8988T (cell line): ENCODE measurements at regions not wholly inside any gene's neighbourhood (a gene's known extent, or its start where the extent isn't known, plus 50 kb on each side); places are given as distances from the start of the nearest gene placed in this dataset.

Experiments
- DNase-seq: peaks from one replicate; pipeline ENCODE4 v3.0.0; 2011

- no peak for DNase-seq
These were observed 150.4 kb upstream of the THRB start for GRCh38 chr3:24645047-24645446.

DNA sequence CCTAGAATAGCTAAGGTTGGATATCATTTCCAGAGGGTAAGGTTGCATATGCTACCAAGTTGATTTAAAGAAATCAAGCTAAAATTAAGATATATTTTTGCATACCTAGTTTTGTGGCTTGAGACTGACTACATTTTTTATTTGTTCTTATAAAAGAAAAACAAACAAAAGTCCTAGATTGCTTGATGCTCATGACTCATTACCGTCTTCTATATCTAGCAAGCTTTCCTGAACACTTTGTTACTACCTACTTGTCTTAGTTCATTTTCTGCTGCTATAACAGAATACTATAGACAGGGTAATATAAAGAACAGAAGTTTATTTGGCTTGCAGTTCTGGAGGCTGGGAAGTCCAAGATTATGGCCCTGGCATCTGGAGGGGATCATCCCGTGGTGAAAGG lies 152.1 kb upstream of the THRB start:
- no peak for DNase-seq

DNA sequence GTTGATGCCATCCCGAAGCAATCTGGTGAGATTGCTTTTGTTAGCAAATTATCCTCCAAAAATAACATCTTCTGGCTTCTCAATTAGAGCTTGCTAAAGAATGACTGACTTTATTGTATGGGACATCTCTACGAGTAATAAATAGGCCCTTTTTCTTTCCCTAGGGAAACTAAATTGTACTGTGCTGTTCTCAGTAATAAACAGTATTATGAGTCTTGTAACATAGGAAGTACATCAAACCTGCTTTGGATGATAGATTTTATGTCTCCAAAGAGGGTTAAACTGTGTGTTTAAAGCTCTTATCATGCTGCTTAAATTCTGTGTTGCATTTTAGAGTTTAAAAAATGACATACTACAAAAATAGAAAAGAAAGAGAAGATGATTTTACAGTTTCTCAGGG lies 153.4 kb upstream of the THRB start:
- no peak for DNase-seq

DNA sequence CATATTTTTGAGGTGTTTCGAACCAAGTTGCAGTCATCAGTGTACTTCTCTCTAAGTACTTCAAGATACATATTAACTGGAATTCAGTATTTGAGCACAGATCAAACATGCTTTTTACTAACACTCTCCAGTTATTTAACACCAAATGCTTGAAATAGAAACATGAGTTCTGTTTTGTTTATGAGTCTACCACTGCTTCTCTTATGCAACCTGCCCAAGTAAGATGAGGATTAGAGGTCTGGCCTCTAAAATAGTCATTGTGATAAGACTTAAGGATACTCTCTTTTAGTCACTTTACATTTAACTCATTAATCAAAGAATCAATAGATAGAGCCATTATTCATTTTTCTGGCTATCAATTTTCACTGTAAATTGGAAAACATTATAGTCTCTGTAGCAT lies 156.2 kb upstream of the THRB start:
- DNase-seq: no peak

- no peak for DNase-seq
These were observed 163.3 kb upstream of the THRB start for GRCh38 chr3:24657870-24658510.

DNA sequence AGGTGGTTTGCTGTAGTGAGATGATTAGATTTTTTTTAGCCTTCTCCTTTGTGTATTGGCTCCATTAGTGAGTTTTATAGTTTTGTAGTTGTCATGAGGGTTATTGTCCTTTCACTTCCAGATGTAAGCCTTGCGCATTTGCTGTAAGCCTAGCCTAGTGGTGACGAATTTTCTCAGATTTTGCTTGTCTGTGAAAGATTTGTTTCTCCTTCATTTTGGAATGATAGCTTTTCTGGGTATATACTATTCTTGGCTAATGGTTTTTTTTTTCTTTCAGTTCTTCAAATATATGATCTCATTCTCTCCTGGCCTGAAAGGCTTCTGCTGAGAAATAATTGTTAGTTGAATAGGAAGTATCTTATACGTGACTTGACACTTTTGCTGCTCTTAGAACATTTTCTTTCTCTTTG lies 166.5 kb upstream of the THRB start:
- no peak for DNase-seq

- no peak for DNase-seq
These were observed 168.0 kb upstream of the THRB start for GRCh38 chr3:24662449-24663345.

DNA sequence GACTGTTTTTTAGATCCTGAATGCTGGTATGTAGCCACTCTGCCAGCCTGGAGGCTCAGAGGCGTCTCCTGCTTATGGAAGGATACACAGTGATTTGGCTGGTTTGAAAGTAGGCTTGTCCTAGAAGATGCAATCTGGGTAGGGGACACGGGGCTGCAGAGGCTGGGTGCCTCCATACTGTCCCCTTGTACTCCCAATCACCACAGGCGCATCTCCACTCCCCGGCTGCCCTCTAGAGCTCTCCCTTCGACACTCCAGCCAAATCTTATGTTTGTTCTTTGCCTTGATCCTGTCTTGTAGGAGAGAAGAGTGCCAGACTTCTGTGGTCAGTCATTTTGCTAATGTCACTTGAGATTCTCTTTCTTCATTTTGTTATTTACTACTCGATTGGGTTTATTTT lies 168.8 kb upstream of the THRB start:
- no peak for DNase-seq

GRCh38 chr3:24668039-24668438 lies 173.4 kb upstream of the THRB start:
- no peak for DNase-seq

GRCh38 chr3:24670871-24671270 lies 176.2 kb upstream of the THRB start:
- DNase-seq: no peak

GRCh38 chr3:24673596-24673995 lies 178.9 kb upstream of the THRB start:
- no peak for DNase-seq

- no peak for DNase-seq
These were observed 179.6 kb upstream of the THRB start for GRCh38 chr3:24674261-24674660.

DNA sequence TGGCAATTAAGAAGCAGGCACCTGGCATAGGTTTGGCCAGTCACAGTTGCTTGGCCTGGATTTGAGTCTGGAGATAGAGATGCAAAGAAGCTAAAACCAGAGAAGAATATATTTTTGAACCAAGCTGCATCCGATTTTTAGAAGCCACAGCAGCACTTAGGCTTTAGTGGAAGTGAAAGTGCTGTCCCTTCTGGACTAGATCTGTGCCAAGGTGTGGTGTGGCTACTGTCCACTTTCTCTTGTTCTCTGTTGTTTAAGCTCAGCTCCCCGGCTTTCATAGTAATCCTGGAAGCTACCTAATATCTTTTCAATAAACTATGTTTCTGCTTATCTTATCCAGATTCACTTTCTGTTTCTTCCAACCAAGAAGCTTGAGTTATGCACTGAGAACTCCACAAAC lies 183.4 kb upstream of the THRB start:
- DNase-seq: no peak

DNA sequence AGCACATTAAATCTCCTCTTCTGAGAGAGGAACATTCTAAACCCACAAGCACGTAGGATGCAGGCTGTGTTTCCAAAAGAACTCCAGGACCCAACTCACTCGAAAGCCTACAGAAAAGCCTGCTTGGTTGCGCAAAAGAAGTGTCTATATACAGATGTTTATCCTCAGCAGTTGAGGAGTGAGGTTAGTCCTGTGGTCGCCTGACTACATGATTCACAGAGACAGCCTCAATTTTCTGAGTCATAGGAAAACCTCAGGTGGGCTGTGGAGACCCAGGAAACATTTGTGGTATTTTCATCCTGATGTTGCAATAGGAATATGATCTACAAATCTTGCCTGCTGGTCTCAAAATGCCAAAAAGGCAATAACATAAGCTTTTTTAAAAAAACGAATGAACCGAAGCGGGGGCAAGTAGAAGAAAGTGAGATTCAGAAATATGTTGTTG lies 183.8 kb upstream of the THRB start:
- peak; percentile 10 for DNase-seq

- no peak for DNase-seq
These were observed 184.8 kb upstream of the THRB start for GRCh38 chr3:24679429-24679828.

- peak; percentile 13 for DNase-seq
These were observed 185.7 kb upstream of the THRB start for GRCh38 chr3:24680214-24680967.

DNA sequence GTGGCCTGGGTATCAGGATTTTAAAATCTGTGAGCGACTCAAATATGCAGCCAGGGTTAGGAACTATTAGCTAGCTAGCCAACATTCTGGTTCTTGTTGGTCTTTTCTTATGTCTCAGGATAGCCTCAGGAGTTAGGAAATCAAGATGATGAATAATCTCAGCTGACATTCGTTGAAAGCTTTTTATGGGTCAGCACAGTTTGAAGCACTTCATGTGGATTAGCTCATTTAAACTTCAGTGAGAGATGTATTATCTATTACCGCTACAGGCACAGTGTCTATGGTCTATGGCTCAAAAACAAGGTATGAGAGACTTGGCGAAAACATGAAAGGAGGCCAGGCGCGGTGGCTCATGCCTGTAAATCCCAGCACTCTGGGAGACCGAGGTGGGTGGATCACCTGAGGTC lies 187.5 kb upstream of the THRB start:
- DNase-seq: no peak

GRCh38 chr3:24683090-24683489 lies 188.4 kb upstream of the THRB start:
- no peak for DNase-seq

GRCh38 chr3:24683633-24684384 lies 189.2 kb upstream of the THRB start:
- no peak for DNase-seq

DNA sequence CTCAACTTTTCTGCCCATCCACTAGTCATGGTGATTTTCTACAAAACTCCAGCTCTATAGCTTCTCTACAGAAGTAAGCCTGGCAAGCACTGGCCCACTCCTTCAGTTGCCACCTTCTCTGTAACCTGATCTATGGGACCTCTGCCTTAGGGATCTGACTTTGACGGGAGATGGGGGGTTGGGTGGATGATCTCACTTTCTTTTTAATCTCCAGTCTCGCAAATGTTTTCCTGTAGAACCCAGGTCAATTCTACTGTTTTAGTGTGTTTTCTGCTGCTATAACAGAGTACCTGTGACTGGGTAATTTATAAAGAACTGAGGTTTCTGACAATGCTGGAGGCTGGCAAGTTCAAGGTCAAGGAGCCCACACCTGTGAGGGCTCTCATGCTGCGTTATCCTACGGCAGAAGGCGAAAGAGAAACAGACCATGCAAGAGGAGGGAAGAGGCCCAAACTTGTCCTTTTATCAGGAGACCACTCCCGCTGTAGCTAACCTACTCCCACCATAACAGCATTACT lies 189.9 kb upstream of the THRB start:
- DNase-seq: no peak

GRCh38 chr3:24686808-24687207 lies 192.2 kb upstream of the THRB start:
- DNase-seq: no peak

DNA sequence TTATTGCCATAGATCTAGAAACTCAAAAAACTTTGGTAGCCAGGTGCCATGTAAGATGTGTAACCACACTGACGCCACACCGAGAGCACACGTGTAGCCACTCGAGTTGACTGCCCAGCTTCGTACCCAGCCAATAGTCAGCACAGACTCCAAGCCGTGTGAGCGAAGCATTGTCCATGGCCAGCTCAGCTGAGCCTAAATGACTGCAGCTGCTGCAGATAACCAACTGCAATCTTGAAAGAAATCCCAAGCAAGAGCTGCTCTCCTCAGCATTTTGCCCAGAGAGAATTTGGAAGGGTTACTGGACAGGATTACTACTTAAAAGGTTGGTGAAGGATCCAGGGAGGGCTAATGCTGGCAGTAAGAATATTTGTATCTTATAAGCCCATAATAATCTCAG lies 193.0 kb upstream of the THRB start:
- no peak for DNase-seq
